OCI-LY1 (cell line): ENCODE measurements at regions not wholly inside any gene's neighbourhood (a gene's known extent, or its start where the extent isn't known, plus 50 kb on each side); places are given as distances from the start of the nearest gene placed in this dataset.

ENCODE experiments used
- EZH2 ChIP-seq: fragments of 200-600 bp; sonication (generic), shearing (Covaris generic); IDR thresholded peaks from 2 replicates; pipeline ENCODE4 v1.8.0; 2017; ENCODE audit warnings: borderline replicate concordance, mixed run types, mild to moderate bottlenecking, antibody characterized with exemption, low read length, moderate library complexity, mixed read lengths
- TF ChIP-seq, protein P1 (sequence below): fragments of 200-600 bp; sonication (generic), shearing (Covaris generic); IDR thresholded peaks from 2 replicates; pipeline ENCODE4 v1.5.1; 2017; ENCODE audit warnings: mild to moderate bottlenecking, antibody characterized with exemption, low read length, moderate library complexity, mixed read lengths

DNA sequence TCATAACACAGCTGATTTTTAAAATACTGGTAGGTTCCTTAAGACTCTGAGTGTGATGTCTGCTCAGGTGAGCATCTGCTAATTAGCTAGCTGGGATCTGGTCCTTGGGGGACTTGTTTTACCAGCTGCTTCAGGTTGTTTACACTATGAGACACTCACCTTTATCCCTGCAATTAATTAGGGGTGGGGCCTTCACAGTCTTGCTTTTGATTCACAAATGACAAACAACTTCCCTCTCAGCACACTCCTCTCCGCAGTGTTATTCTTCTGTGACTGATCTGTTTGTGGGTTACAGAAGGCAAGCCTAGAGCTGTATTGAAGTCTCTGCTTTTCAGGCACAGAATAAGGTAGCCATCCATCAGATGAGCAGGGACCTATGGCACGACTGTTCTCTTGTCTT lies 62.0 kb upstream of the CD83 start:
- TF ChIP-seq, protein P1, sequence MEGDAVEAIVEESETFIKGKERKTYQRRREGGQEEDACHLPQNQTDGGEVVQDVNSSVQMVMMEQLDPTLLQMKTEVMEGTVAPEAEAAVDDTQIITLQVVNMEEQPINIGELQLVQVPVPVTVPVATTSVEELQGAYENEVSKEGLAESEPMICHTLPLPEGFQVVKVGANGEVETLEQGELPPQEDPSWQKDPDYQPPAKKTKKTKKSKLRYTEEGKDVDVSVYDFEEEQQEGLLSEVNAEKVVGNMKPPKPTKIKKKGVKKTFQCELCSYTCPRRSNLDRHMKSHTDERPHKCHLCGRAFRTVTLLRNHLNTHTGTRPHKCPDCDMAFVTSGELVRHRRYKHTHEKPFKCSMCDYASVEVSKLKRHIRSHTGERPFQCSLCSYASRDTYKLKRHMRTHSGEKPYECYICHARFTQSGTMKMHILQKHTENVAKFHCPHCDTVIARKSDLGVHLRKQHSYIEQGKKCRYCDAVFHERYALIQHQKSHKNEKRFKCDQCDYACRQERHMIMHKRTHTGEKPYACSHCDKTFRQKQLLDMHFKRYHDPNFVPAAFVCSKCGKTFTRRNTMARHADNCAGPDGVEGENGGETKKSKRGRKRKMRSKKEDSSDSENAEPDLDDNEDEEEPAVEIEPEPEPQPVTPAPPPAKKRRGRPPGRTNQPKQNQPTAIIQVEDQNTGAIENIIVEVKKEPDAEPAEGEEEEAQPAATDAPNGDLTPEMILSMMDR: no peak
- no peak for TF ChIP-seq EZH2
